ENCODE measurements at regions not wholly inside any gene's neighbourhood (a gene's known extent, or its start where the extent isn't known, plus 50 kb on each side); places are given as distances from the start of the nearest gene placed in this dataset.
"Not testable (repeated sequence)": the region's sequence is repeated elsewhere in the genome, so short reads cannot be mapped to it uniquely, and the experiment has no call there.

DNA sequence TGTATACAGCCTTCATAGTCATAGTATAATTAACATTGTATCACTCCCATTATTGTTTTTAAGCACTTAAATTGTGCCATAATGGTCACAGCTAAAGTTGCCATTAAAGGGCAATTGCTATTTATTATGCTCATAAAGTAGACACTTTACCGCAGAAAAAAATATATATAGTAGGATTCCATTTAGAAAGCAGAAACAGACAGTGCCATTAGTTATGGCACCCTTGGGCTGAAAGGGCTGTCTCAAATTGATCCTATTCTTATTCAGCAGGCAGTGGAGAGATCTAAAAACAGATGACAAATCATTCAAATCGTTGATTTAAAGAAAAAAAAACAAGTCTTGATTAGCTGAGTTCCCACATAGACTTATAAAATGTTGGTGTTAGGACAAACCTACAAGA is 514.2 kb upstream of the ROBO2 start:
- TF ChIP-seq, protein P1, sequence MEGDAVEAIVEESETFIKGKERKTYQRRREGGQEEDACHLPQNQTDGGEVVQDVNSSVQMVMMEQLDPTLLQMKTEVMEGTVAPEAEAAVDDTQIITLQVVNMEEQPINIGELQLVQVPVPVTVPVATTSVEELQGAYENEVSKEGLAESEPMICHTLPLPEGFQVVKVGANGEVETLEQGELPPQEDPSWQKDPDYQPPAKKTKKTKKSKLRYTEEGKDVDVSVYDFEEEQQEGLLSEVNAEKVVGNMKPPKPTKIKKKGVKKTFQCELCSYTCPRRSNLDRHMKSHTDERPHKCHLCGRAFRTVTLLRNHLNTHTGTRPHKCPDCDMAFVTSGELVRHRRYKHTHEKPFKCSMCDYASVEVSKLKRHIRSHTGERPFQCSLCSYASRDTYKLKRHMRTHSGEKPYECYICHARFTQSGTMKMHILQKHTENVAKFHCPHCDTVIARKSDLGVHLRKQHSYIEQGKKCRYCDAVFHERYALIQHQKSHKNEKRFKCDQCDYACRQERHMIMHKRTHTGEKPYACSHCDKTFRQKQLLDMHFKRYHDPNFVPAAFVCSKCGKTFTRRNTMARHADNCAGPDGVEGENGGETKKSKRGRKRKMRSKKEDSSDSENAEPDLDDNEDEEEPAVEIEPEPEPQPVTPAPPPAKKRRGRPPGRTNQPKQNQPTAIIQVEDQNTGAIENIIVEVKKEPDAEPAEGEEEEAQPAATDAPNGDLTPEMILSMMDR (IDR thresholded peaks at IDR 0.05), result no peak
- no peak for DNase-seq
- Histone ChIP-seq H3K36me3 (no peaks in the 10 kb centered on the region), H3K4me3 (no peak overlapping the region), H3K4me1 (no peaks in the 10 kb centered on the region), H3K27me3 (no peaks in the 10 kb centered on the region), H3K27ac (no peak overlapping the region), H3K9me3 (no peaks in the 10 kb centered on the region)
- intact Hi-C loops (cut with DNase I; ENCODE audit: low total_unique reads), result no loop called here

DNA sequence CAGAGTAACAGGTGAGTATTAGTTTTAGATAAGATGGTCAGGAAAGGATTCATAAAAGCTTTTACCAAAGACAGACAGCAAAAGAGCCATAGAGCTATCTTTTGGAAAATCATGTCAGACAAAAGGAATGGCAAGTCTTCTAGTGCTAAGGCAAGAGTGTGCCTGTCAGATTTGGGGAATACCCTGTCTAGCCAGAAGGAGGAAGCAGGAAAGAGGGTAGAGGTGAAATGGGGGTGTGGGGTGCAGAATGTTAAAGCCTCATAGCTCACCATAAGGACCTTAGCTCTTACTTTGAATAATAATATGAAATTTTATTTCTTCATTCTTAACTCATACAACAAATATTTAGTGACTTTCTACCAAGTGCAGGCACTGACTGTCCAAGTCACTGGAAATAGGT is 512.1 kb upstream of the ROBO2 start:
- DNase-seq, result no peak
- no peaks in the 10 kb centered on the region for H3K4me1 ChIP-seq
- no peak overlapping the region for H3K4me3 ChIP-seq
- no peaks in the 10 kb centered on the region for H3K9me3 ChIP-seq
- H3K27me3 ChIP-seq, result no peaks in the 10 kb centered on the region
- no peak overlapping the region for H3K27ac ChIP-seq
- intact Hi-C loops (cut with DNase I; ENCODE audit: low total_unique reads), result no loop called here
- TF ChIP-seq, protein P1 (IDR thresholded peaks at IDR 0.05), result no peak
- no peaks in the 10 kb centered on the region for H3K36me3 ChIP-seq

DNA sequence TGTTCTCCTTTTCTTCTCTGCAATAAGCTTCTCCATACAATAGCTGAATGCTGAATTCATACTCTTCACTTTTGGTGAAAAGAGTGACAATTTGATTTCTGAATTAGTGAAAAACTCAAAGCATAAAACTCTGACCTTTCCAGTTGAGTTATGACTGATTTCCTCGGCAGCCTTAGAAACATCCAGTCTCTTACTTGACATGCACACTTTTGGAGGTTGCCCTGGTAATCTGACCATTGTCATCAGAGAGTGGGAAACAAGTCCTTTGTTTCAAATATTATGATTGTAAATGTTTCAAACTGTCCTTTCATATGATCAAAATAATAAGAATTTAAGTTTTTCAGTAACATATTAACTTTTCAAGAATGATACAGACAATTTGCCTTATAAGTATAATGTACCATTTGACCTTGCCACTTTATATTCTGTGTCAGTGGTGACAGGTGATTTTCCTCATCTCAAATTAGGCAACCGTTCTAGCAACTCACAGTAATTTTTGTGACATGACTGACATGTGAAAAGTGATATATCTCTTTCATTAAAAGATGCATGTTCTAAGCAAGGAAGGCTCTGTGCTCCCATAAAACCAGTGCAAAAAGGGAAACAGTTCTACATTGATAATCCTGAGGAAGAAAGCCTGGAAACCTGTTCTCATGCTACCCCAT is 507.6 kb upstream of the ROBO2 start:
- intact Hi-C loops (cut with DNase I; ENCODE audit: low total_unique reads), result no loop called here
- Histone ChIP-seq H3K4me1 (no peaks in the 10 kb centered on the region), H3K9me3 (no peaks in the 10 kb centered on the region), H3K27me3 (no peaks in the 10 kb centered on the region), H3K4me3 (no peak overlapping the region), H3K27ac (no peak overlapping the region), H3K36me3 (no peaks in the 10 kb centered on the region)
- TF ChIP-seq, protein P1 (IDR thresholded peaks at IDR 0.05), result no peak
- DNase-seq, result no peak

DNA sequence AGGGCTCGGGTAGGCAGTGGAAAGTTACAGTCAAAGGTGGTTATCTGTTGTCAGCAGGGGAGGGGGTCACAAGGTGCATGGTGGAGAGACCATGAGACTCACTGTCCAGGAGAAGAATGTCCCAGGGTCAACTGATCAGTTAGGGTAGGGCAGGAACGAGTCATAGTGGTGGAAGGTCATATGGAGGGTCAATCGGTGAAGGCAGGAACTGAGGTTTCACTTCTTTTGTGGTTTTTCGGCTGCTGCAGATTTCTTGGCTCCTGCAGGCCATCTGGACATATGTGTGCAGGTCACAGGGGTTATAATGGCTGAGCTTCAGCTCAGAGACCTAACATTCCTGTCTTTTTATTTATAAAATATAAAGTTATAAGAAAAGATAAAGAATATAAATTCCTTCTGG is 506.2 kb upstream of the ROBO2 start:
- intact Hi-C loops (cut with DNase I; ENCODE audit: low total_unique reads); H3K4me3 ChIP-seq; H3K27ac ChIP-seq; H3K9me3 ChIP-seq; H3K36me3 ChIP-seq; H3K4me1 ChIP-seq; DNase-seq; H3K27me3 ChIP-seq: not testable (repeated sequence)

DNA sequence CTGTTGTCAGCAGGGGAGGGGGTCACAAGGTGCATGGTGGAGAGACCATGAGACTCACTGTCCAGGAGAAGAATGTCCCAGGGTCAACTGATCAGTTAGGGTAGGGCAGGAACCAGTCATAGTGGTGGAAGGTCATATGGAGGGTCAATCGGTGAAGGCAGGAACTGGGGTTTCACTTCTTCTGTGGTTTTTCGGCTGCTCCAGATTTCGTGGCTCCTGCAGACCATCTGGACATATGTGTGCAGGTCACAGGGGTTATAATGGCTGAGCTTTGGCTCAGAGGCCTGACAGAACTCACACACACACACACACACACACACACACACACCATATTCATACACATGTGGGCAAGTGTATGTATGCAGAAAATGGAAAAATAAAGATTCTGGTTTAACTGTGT is 502.0 kb upstream of the ROBO2 start:
- H3K36me3 ChIP-seq; H3K27ac ChIP-seq; DNase-seq; intact Hi-C loops (cut with DNase I; ENCODE audit: low total_unique reads); H3K4me3 ChIP-seq; H3K4me1 ChIP-seq; H3K9me3 ChIP-seq; H3K27me3 ChIP-seq: not testable (repeated sequence)

DNA sequence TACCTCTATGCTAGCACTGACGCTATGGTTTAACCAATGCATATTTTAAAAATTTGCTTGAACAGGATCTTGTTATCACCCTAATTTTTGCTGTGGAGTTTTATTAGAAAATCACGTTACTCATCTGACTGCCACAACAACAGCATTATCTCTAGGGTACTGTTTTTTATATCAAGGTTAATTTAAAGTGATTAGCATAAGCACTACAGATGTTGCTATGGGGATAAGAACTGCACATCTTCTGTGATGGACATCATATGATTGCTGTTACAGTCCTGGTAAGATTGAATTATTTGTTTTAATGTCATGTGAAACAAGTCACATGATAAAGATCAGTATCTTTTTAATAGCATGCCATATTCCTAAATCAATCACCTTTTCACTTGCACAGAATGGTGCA is 492.2 kb upstream of the ROBO2 start:
- Histone ChIP-seq H3K4me1 (peaks cover 0 to 2% (median 0%) of the 10 kb centered on the region in 4 donors), H3K9me3 (no peaks in the 10 kb centered on the region), H3K27ac (no peak overlapping the region), H3K36me3 (no peaks in the 10 kb centered on the region), H3K27me3 (no peaks in the 10 kb centered on the region), H3K4me3 (no peak overlapping the region)
- no peak for DNase-seq
- TF ChIP-seq, protein P1 (IDR thresholded peaks at IDR 0.05), result no peak
- intact Hi-C loops (cut with DNase I; ENCODE audit: low total_unique reads), result no loop called here

Measured in tibial artery (tissue), 4 donors.